Mesendoderm (in vitro differentiated cells): ENCODE measurements at regions not wholly inside any gene's neighbourhood (a gene's known extent, or its start where the extent isn't known, plus 50 kb on each side); places are given as distances from the start of the nearest gene placed in this dataset.

Experiments
- DNase-seq: peaks from one replicate; pipeline ENCODE4 v3.0.0; 2013
- H2AK5ac ChIP-seq: 2 replicates; pipeline ENCODE4 v1.6.1; 2013; ENCODE audit warnings: low read length, inconsistent platforms
- H2BK120ac ChIP-seq: 2 replicates; pipeline ENCODE4 v1.6.1; 2013; ENCODE audit warnings: low read depth, mild to moderate bottlenecking, low read length, moderate library complexity, mixed read lengths
- H2BK15ac ChIP-seq: replicated peaks from 2 replicates; pipeline ENCODE4 v1.6.1; 2013; ENCODE audit warnings: low read depth, mild to moderate bottlenecking, moderate library complexity
- H2BK5ac ChIP-seq: 2 replicates; pipeline ENCODE4 v1.6.1; 2013; ENCODE audit warnings: low read length, inconsistent platforms
- H3K18ac ChIP-seq: 2 replicates; pipeline ENCODE4 v1.6.1; 2013; ENCODE audit warnings: mild to moderate bottlenecking, low read length, mixed read lengths
- H3K23ac ChIP-seq: one replicate; pipeline ENCODE4 v1.6.1; 2013; ENCODE audit warnings: low read length
- H3K27ac ChIP-seq: 2 replicates; pipeline ENCODE4 v1.5.1; 2013; ENCODE audit warnings: low read depth, mild to moderate bottlenecking, inconsistent platforms, low read length, moderate library complexity
- H3K27me3 ChIP-seq: 2 replicates; pipeline ENCODE4 v1.6.1; 2013; ENCODE audit warnings: low read length, control low read depth, mild to moderate bottlenecking, inconsistent platforms; ENCODE audit not compliant: insufficient read depth, poor library complexity
- H3K36me3 ChIP-seq: 2 replicates; pipeline ENCODE4 v1.6.1; 2013; ENCODE audit warnings: low read length, inconsistent platforms; ENCODE audit not compliant: control insufficient read depth, insufficient read depth
- H3K4ac ChIP-seq: one replicate; pipeline ENCODE4 v1.6.1; 2013; ENCODE audit warnings: low read depth, mild to moderate bottlenecking, low read length, moderate library complexity
- H3K4me1 ChIP-seq: 2 replicates; pipeline ENCODE4 v1.6.1; 2013; ENCODE audit warnings: low read depth, low read length, inconsistent platforms; ENCODE audit not compliant: control insufficient read depth
- H3K4me2 ChIP-seq: 2 replicates; pipeline ENCODE4 v1.6.1; 2013; ENCODE audit warnings: low read length
- H3K4me3 ChIP-seq: 2 replicates; pipeline ENCODE4 v1.5.1; 2013; ENCODE audit warnings: mild to moderate bottlenecking, low read length
- H3K56ac ChIP-seq: one replicate; pipeline ENCODE4 v1.6.1; 2013; ENCODE audit warnings: low read length
- H3K79me1 ChIP-seq: 2 replicates; pipeline ENCODE4 v1.6.1; 2013; ENCODE audit warnings: low read length, inconsistent platforms
- H3K79me2 ChIP-seq: 2 replicates; pipeline ENCODE4 v1.6.1; 2013; ENCODE audit warnings: mild to moderate bottlenecking, low read length; ENCODE audit not compliant: control insufficient read depth, insufficient read depth
- H3K9ac ChIP-seq: 2 replicates; pipeline ENCODE4 v1.6.1; 2013; ENCODE audit warnings: low read length, inconsistent platforms
- H4K5ac ChIP-seq: one replicate; pipeline ENCODE4 v1.6.1; 2013; ENCODE audit warnings: low read length
- H4K8ac ChIP-seq: one replicate; pipeline ENCODE4 v1.6.1; 2013; ENCODE audit warnings: low read depth, mild to moderate bottlenecking, control low read depth, low read length, moderate library complexity
- WGBS: extraction: QIAGEN DNeasy Blood & Tissue Kit; methylation state at CpG from one replicate; pipeline ENCODE4 v1.1.7; 2013; ENCODE audit warnings: low lambda C conversion rate, missing lambda C conversion rate; ENCODE audit not compliant: insufficient coverage; ENCODE audit errors: extremely low coverage; 5-methylcytosine and 5-hydroxymethylcytosine counted together

- no peaks in the 10 kb centered on the region for H3K79me1 ChIP-seq
- no peak overlapping the region for H3K23ac ChIP-seq
- H3K4ac ChIP-seq: no peak overlapping the region
- H3K18ac ChIP-seq: no peak overlapping the region
- H3K4me2 ChIP-seq: no peak overlapping the region
- no peak overlapping the region for H4K8ac ChIP-seq
- H3K4me1 ChIP-seq: no peaks in the 10 kb centered on the region
- H3K27ac ChIP-seq: no peak overlapping the region
- H3K36me3 ChIP-seq: no peaks in the 10 kb centered on the region
- H2BK5ac ChIP-seq: no peak overlapping the region
- H2BK15ac ChIP-seq: no peak overlapping the region
- no peak overlapping the region for H4K5ac ChIP-seq
- H2AK5ac ChIP-seq: no peak overlapping the region
- no peaks in the 10 kb centered on the region for H3K79me2 ChIP-seq
- WGBS: no CpG with 5 or more reads among the region's 2 CpGs
- H3K9ac ChIP-seq: no peak overlapping the region
- H3K4me3 ChIP-seq: no peak overlapping the region
- H3K56ac ChIP-seq: no peak overlapping the region
- H3K27me3 ChIP-seq: no peaks in the 10 kb centered on the region
- no peak overlapping the region for H2BK120ac ChIP-seq
- no peak for DNase-seq
Measured at GRCh38 chr11:130574740-130575139, 126.3 kb downstream of the ADAMTS15 start.

GRCh38 chr11:130576146-130576545, 127.7 kb downstream of the ADAMTS15 start:
- no CpG with 5 or more reads among the region's 7 CpGs for WGBS
- Histone ChIP-seq H3K79me2 (no peaks in the 10 kb centered on the region), H3K27ac (no peak overlapping the region), H3K23ac (no peak overlapping the region), H2BK15ac (no peak overlapping the region), H3K79me1 (no peaks in the 10 kb centered on the region), H3K9ac (no peak overlapping the region), H3K4me1 (peaks cover 11% of the 10 kb centered on the region), H3K4me3 (no peak overlapping the region), H3K36me3 (no peaks in the 10 kb centered on the region), H2BK120ac (no peak overlapping the region), H2BK5ac (no peak overlapping the region), H2AK5ac (no peak overlapping the region), H4K5ac (no peak overlapping the region), H3K4me2 (no peak overlapping the region), H3K56ac (no peak overlapping the region), H3K18ac (no peak overlapping the region), H3K27me3 (no peaks in the 10 kb centered on the region), H3K4ac (no peak overlapping the region), H4K8ac (no peak overlapping the region)
- DNase-seq: no peak

- Histone ChIP-seq H3K18ac (peak overlapping the region; percentile 29), H3K79me2 (no peaks in the 10 kb centered on the region), H2AK5ac (peak overlapping the region; percentile 86), H4K8ac (no peak overlapping the region), H3K23ac (no peak overlapping the region), H3K4me1 (peaks cover 19% of the 10 kb centered on the region), H3K56ac (no peak overlapping the region), H3K9ac (no peak overlapping the region), H3K4ac (peak overlapping the region; percentile 11), H2BK5ac (peak overlapping the region; percentile 94), H3K36me3 (no peaks in the 10 kb centered on the region), H2BK15ac (no peak overlapping the region), H3K27me3 (no peaks in the 10 kb centered on the region), H2BK120ac (no peak overlapping the region), H4K5ac (no peak overlapping the region), H3K79me1 (no peaks in the 10 kb centered on the region), H3K4me2 (no peak overlapping the region), H3K27ac (no peak overlapping the region), H3K4me3 (no peak overlapping the region)
- no CpG with 5 or more reads among the region's 8 CpGs for WGBS
- DNase-seq: no peak
Measured at GRCh38 chr11:130578738-130579368, 130.4 kb downstream of the ADAMTS15 start.

- Histone ChIP-seq H3K18ac (peak overlapping the region; percentile 86), H3K4me2 (no peak overlapping the region), H3K36me3 (no peaks in the 10 kb centered on the region), H3K27ac (peak overlapping the region; percentile 53), H3K4me3 (no peak overlapping the region), H3K79me2 (no peaks in the 10 kb centered on the region), H3K56ac (peak overlapping the region; percentile 11), H3K27me3 (no peaks in the 10 kb centered on the region), H3K79me1 (no peaks in the 10 kb centered on the region), H4K5ac (no peak overlapping the region), H3K9ac (no peak overlapping the region), H2BK120ac (peak overlapping the region; percentile 93), H2BK15ac (no peak overlapping the region), H2AK5ac (no peak overlapping the region), H4K8ac (no peak overlapping the region), H2BK5ac (peak overlapping the region; percentile 33), H3K4ac (peak overlapping the region; percentile 98), H3K23ac (no peak overlapping the region), H3K4me1 (peaks cover 22% of the 10 kb centered on the region)
- peak; percentile 97 for DNase-seq
- no CpG with 5 or more reads among the region's 4 CpGs for WGBS
Measured at GRCh38 chr11:130580372-130580771, 131.9 kb downstream of the ADAMTS15 start.

GRCh38 chr11:130580891-130581492, 132.5 kb downstream of the ADAMTS15 start:
- Histone ChIP-seq H3K4me1 (peaks cover 22% of the 10 kb centered on the region), H3K36me3 (no peaks in the 10 kb centered on the region), H2BK5ac (peak overlapping the region; percentile 33), H3K56ac (peak overlapping the region; percentile 15), H3K79me2 (no peaks in the 10 kb centered on the region), H3K4me3 (no peak overlapping the region), H3K79me1 (no peaks in the 10 kb centered on the region), H2BK15ac (peak overlapping the region; percentile 61), H4K8ac (no peak overlapping the region), H2BK120ac (peak overlapping the region; percentile 56), H3K23ac (no peak overlapping the region), H3K9ac (no peak overlapping the region), H3K27me3 (no peaks in the 10 kb centered on the region), H2AK5ac (no peak overlapping the region), H3K4ac (peak overlapping the region; percentile 98), H3K4me2 (no peak overlapping the region), H3K18ac (peak overlapping the region; percentile 62), H3K27ac (peak overlapping the region; percentile 34), H4K5ac (peak overlapping the region; percentile 22)
- no CpG with 5 or more reads among the region's 5 CpGs for WGBS
- peak; percentile 83 for DNase-seq
